ENCODE measurements at regions not wholly inside any gene's neighbourhood (a gene's known extent, or its start where the extent isn't known, plus 50 kb on each side); places are given as distances from the start of the nearest gene placed in this dataset.
"Not testable (repeated sequence)": the region's sequence is repeated elsewhere in the genome, so short reads cannot be mapped to it uniquely, and the experiment has no call there.

DNA sequence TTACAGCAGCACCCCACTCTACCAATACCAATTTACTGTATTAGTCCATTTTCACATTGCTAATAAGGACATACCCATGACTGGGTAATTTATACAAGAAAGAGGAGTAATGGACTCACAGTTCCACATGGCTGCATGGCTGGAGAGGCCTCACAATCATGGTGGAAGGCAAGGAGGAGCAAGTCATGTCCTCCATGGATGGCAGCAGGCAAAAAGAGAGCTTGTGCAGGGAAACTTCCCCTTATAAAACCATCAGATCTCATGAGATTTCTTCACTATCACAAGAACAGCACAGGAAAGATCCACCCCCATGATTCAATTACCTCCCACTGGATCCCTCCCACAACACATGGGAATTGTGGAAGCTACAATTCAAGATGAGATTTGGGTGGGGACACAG is 1281.3 kb upstream of the TMEM132C start:
- DNase-seq; H3K18ac ChIP-seq (ENCODE audit: insufficient read length, low read depth, low read length); H2BK20ac ChIP-seq (ENCODE audit: low read depth, low read length, poor library complexity, severe bottlenecking); H3K23me2 ChIP-seq (ENCODE audit: insufficient read length, low read depth, low read length, poor library complexity, severe bottlenecking); H3K23ac ChIP-seq (ENCODE audit: insufficient read length, low read depth, low read length); H3K27ac Mint-ChIP-seq; H2AFZ ChIP-seq (ENCODE audit: low read length); H3K4me1 ChIP-seq (ENCODE audit: insufficient read depth, low read length); H3T11ph ChIP-seq (ENCODE audit: low read length); H3K14ac ChIP-seq (ENCODE audit: insufficient read depth, low read length); H3K4me1 Mint-ChIP-seq; H3K4me3 Mint-ChIP-seq; H3K27me3 ChIP-seq (ENCODE audit: insufficient read depth, low read length); H3K79me2 ChIP-seq (ENCODE audit: insufficient read depth, low read length); H2AK5ac ChIP-seq (ENCODE audit: insufficient read length, low read length); H3K27ac ChIP-seq (ENCODE audit: insufficient read length, low read depth, low read length); H3K79me1 ChIP-seq (ENCODE audit: insufficient read depth, low read depth, low read length, poor library complexity, severe bottlenecking); H4K8ac ChIP-seq (replicated peaks; ENCODE audit: insufficient read length, low read depth, low read length); H4K20me1 ChIP-seq (ENCODE audit: control insufficient read depth, insufficient read depth, insufficient read length); H2BK120ac ChIP-seq (ENCODE audit: low read depth, low read length, poor library complexity, severe bottlenecking); H3K9ac ChIP-seq (ENCODE audit: extremely low read depth, insufficient read length, low read length); H4K91ac ChIP-seq (ENCODE audit: insufficient read length, low read depth, low read length); H3K9me3 ChIP-seq (ENCODE audit: control insufficient read depth, low read depth, low read length); H2BK5ac ChIP-seq (ENCODE audit: insufficient read length, low read length); H3K27me3 Mint-ChIP-seq (ENCODE audit: low read depth); H2BK15ac ChIP-seq (ENCODE audit: low read depth, low read length); H3K56ac ChIP-seq (ENCODE audit: insufficient read length, low read depth, low read length); H3K4ac ChIP-seq (ENCODE audit: low read depth, low read length); H3K4me2 ChIP-seq (ENCODE audit: insufficient read depth, insufficient read length, low read length); H4K5ac ChIP-seq (ENCODE audit: insufficient read length, low read depth, low read length); H2BK12ac ChIP-seq (ENCODE audit: insufficient read length, low read depth, low read length): not testable (repeated sequence)
- Mint-ChIP-seq H3K9me3 (peaks cover 24 to 25% of the 10 kb centered on the region in 2 experiments), H3K36me3 (ENCODE audit: insufficient read depth in 1 of 3, low read depth in 3 of 3) (peaks cover 9 to 22% (median 12%) of the 10 kb centered on the region in 3 experiments)

Data from H9 (cell line).